Neural cell (in vitro differentiated cells): ENCODE measurements at regions not wholly inside any gene's neighbourhood (a gene's known extent, or its start where the extent isn't known, plus 50 kb on each side); places are given as distances from the start of the nearest gene placed in this dataset.

Experiments used
- H2AFZ ChIP-seq: fragments of 200-600, 300-800 bp; sonication (generic), shearing (Covaris generic); 2 replicates; pipeline ENCODE4 v1.6.0; 2014; ENCODE audit warnings: low read depth, mild to moderate bottlenecking, antibody characterized with exemption, low read length, moderate library complexity
- H3F3A ChIP-seq: fragments of 200-600 bp; shearing (Covaris generic); 2 replicates; pipeline ENCODE4 v1.6.1; 2016; ENCODE audit warnings: mild to moderate bottlenecking, moderate library complexity, mixed read lengths, antibody characterized with exemption, low read length; ENCODE audit not compliant: insufficient read depth, poor library complexity, severe bottlenecking
- H3K27ac ChIP-seq: fragments of 200-600, 300-800 bp; sonication (generic), shearing (Covaris generic); 2 replicates; pipeline ENCODE4 v1.5.1; 2014; ENCODE audit warnings: mild to moderate bottlenecking, low read length, moderate library complexity
- H3K27me3 ChIP-seq: fragments of 300-800, 200-600 bp; sonication (generic), shearing (Covaris generic); 2 replicates; pipeline ENCODE4 v1.6.0; 2014; ENCODE audit warnings: mild to moderate bottlenecking, low read depth, low read length, moderate library complexity; ENCODE audit not compliant: insufficient read depth
- H3K36me3 ChIP-seq: fragments of 300-800, 200-600 bp; sonication (generic), shearing (Covaris generic); 2 replicates; pipeline ENCODE4 v1.5.1; 2014; ENCODE audit warnings: mild to moderate bottlenecking, antibody characterized with exemption, low read length, moderate library complexity; ENCODE audit not compliant: insufficient read depth
- H3K4me2 ChIP-seq: fragments of 300-800, 200-600 bp; sonication (generic), shearing (Covaris generic); 2 replicates; pipeline ENCODE4 v1.6.0; 2014; ENCODE audit warnings: mild to moderate bottlenecking, low read length
- H3K4me3 ChIP-seq: fragments of 300-800, 200-600 bp; sonication (generic), shearing (Covaris generic); 2 replicates; pipeline ENCODE4 v1.5.1; 2014; ENCODE audit warnings: mild to moderate bottlenecking, low read length, moderate library complexity
- H3K79me2 ChIP-seq: fragments of 200-600 bp; shearing (Covaris generic); replicated peaks from 2 replicates; pipeline ENCODE4 v1.6.0; 2014; ENCODE audit warnings: mild to moderate bottlenecking, low read length, moderate library complexity; ENCODE audit not compliant: insufficient read depth
- H3K9ac ChIP-seq: fragments of 300-800, 200-600 bp; sonication (generic), shearing (Covaris generic); 2 replicates; pipeline ENCODE4 v1.6.1; 2016; ENCODE audit warnings: mild to moderate bottlenecking, low read length, mixed read lengths
- H3K9me2 ChIP-seq: fragments of 200-600 bp; shearing (Covaris generic); 2 replicates; pipeline ENCODE4 v1.6.1; 2016; ENCODE audit warnings: mild to moderate bottlenecking, low read length, mixed read lengths; ENCODE audit not compliant: insufficient read depth
- H3K9me3 ChIP-seq: fragments of 200-600, 300-800 bp; sonication (generic), shearing (Covaris generic); 2 replicates; pipeline ENCODE4 v1.6.1; 2016; ENCODE audit warnings: mild to moderate bottlenecking, mixed run types, low read length, moderate library complexity, mixed read lengths
- H4K20me1 ChIP-seq: fragments of 200-600 bp; shearing (Covaris generic); 2 replicates; pipeline ENCODE4 v1.6.1; 2016; ENCODE audit warnings: mild to moderate bottlenecking, mixed run types; ENCODE audit not compliant: insufficient read depth
- EP300 ChIP-seq: fragments of 450-650 bp; conservative IDR thresholded peaks from 2 replicates; pipeline ENCODE4 v1.6.1; 2014; ENCODE audit warnings: antibody characterized with exemption, mild to moderate bottlenecking, moderate library complexity; ENCODE audit not compliant: poor library complexity, severe bottlenecking
- EZH2 ChIP-seq: fragments of 200-600, 300-800 bp; shearing (Covaris generic), sonication (generic); IDR thresholded peaks from 2 replicates; pipeline ENCODE4 v1.6.1; 2014; ENCODE audit warnings: antibody characterized with exemption, low read length, borderline replicate concordance, mild to moderate bottlenecking; ENCODE audit not compliant: insufficient read depth, poor library complexity, severe bottlenecking
- MXI1 ChIP-seq: fragments of 450-650 bp; conservative IDR thresholded peaks from 2 replicates; pipeline ENCODE4 v1.6.1; 2014; ENCODE audit warnings: antibody characterized with exemption, mild to moderate bottlenecking; ENCODE audit not compliant: poor library complexity, severe bottlenecking
- POLR2AphosphoS5 ChIP-seq: IDR thresholded peaks from 2 replicates; pipeline ENCODE4 v1.6.1; 2012
- RAD21 ChIP-seq: fragments of 450-650 bp; conservative IDR thresholded peaks from 2 replicates; pipeline ENCODE4 v1.6.1; 2014; ENCODE audit warnings: antibody characterized with exemption, mild to moderate bottlenecking, moderate library complexity
- SMC3 ChIP-seq: fragments of 450-650 bp; conservative IDR thresholded peaks from 2 replicates; pipeline ENCODE4 v1.6.1; 2014; ENCODE audit warnings: antibody characterized with exemption, mild to moderate bottlenecking, moderate library complexity; ENCODE audit not compliant: poor library complexity
- TAF1 ChIP-seq: IDR thresholded peaks from 2 replicates; pipeline ENCODE4 v1.6.1; 2012; ENCODE audit warnings: low read depth
- TF ChIP-seq, protein P1 (sequence below): fragments of 450-650 bp; IDR thresholded peaks from 2 replicates; pipeline ENCODE4 v1.5.1; 2014; ENCODE audit warnings: antibody characterized with exemption, mild to moderate bottlenecking, moderate library complexity; ENCODE audit not compliant: poor library complexity, severe bottlenecking
- TF ChIP-seq, protein P2 (sequence below): IDR thresholded peaks from 2 replicates; pipeline ENCODE4 v1.6.1; 2012; ENCODE audit warnings: borderline replicate concordance

DNA sequence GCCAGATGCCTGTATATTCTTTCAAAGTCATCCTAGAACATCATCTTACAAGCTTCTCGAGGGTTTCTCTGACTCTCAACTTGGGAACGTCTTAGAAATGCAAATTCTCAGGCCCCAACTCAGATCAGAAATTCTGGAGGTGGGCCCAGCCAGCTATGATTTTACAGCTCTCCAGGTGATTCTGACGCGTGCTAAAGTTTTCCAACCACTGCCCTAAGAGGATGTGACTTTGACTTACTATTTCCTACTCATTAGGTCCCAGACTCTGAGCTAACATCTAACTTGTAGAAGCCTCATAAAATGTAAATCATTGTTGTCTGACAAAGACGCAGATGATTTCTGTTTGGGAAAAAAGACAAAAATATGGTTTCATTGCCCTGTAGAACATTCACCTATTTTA, 61.1 kb downstream of the IRAG1 start:
- Histone ChIP-seq H2AFZ (no peak overlapping the region), H3K9me2 (no peaks in the 10 kb centered on the region), H3K9ac (no peak overlapping the region), H3K79me2 (no peaks in the 10 kb centered on the region), H3K4me3 (no peak overlapping the region), H3F3A (no peaks in the 10 kb centered on the region), H3K4me2 (no peak overlapping the region), H3K36me3 (no peaks in the 10 kb centered on the region), H4K20me1 (no peaks in the 10 kb centered on the region), H3K27ac (no peak overlapping the region), H3K27me3 (no peaks in the 10 kb centered on the region), H3K9me3 (no peaks in the 10 kb centered on the region)
- TF ChIP-seq, protein P1, sequence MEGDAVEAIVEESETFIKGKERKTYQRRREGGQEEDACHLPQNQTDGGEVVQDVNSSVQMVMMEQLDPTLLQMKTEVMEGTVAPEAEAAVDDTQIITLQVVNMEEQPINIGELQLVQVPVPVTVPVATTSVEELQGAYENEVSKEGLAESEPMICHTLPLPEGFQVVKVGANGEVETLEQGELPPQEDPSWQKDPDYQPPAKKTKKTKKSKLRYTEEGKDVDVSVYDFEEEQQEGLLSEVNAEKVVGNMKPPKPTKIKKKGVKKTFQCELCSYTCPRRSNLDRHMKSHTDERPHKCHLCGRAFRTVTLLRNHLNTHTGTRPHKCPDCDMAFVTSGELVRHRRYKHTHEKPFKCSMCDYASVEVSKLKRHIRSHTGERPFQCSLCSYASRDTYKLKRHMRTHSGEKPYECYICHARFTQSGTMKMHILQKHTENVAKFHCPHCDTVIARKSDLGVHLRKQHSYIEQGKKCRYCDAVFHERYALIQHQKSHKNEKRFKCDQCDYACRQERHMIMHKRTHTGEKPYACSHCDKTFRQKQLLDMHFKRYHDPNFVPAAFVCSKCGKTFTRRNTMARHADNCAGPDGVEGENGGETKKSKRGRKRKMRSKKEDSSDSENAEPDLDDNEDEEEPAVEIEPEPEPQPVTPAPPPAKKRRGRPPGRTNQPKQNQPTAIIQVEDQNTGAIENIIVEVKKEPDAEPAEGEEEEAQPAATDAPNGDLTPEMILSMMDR = no peak
- no peak for TF ChIP-seq EP300
- TF ChIP-seq RAD21 = no peak
- TF ChIP-seq, protein P2, sequence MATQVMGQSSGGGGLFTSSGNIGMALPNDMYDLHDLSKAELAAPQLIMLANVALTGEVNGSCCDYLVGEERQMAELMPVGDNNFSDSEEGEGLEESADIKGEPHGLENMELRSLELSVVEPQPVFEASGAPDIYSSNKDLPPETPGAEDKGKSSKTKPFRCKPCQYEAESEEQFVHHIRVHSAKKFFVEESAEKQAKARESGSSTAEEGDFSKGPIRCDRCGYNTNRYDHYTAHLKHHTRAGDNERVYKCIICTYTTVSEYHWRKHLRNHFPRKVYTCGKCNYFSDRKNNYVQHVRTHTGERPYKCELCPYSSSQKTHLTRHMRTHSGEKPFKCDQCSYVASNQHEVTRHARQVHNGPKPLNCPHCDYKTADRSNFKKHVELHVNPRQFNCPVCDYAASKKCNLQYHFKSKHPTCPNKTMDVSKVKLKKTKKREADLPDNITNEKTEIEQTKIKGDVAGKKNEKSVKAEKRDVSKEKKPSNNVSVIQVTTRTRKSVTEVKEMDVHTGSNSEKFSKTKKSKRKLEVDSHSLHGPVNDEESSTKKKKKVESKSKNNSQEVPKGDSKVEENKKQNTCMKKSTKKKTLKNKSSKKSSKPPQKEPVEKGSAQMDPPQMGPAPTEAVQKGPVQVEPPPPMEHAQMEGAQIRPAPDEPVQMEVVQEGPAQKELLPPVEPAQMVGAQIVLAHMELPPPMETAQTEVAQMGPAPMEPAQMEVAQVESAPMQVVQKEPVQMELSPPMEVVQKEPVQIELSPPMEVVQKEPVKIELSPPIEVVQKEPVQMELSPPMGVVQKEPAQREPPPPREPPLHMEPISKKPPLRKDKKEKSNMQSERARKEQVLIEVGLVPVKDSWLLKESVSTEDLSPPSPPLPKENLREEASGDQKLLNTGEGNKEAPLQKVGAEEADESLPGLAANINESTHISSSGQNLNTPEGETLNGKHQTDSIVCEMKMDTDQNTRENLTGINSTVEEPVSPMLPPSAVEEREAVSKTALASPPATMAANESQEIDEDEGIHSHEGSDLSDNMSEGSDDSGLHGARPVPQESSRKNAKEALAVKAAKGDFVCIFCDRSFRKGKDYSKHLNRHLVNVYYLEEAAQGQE = no peak
- no peak for TF ChIP-seq SMC3
- no peak for TF ChIP-seq EZH2
- no peak for TF ChIP-seq TAF1
- no peak for TF ChIP-seq POLR2AphosphoS5
- no peak for TF ChIP-seq MXI1

DNA sequence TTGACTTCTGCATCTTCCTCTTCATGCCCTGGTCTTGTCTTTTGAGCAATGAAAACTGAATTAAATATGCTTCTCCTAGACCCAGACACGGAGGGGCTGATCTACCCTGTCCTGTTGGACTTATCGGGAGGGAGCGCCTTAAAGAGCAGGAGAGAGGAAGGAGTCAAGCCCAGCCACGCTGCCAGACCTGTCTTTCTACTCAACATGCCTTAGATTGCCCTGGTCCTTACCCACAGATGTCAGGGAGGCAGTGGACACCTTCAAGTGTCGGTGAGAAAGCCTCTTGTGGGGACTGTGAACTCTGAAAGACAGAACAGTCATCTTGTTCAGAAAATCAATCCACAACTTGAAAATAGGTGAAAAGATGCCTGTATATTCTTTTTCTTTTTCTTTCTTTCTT, 61.8 kb downstream of the IRAG1 start:
- H3K27me3 ChIP-seq = no peaks in the 10 kb centered on the region
- no peaks in the 10 kb centered on the region for H3F3A ChIP-seq
- no peaks in the 10 kb centered on the region for H3K36me3 ChIP-seq
- H3K27ac ChIP-seq = no peak overlapping the region
- H4K20me1 ChIP-seq = no peaks in the 10 kb centered on the region
- no peak overlapping the region for H3K4me2 ChIP-seq
- no peak overlapping the region for H2AFZ ChIP-seq
- no peaks in the 10 kb centered on the region for H3K9me2 ChIP-seq
- H3K9me3 ChIP-seq = no peaks in the 10 kb centered on the region
- H3K9ac ChIP-seq = no peak overlapping the region
- no peak overlapping the region for H3K4me3 ChIP-seq
- H3K79me2 ChIP-seq = no peaks in the 10 kb centered on the region
- TF ChIP-seq EP300 = no peak
- TF ChIP-seq EZH2 = no peak
- no peak for TF ChIP-seq MXI1
- TF ChIP-seq TAF1 = no peak
